Fibroblast of peridontal ligament (primary cell): ENCODE measurements at regions not wholly inside any gene's neighbourhood (a gene's known extent, or its start where the extent isn't known, plus 50 kb on each side); places are given as distances from the start of the nearest gene placed in this dataset.

Source experiments
- DNase-seq: peaks from one replicate; pipeline ENCODE4 v3.0.0-alpha.2; 2010; ENCODE audit errors: extremely low read depth

DNA sequence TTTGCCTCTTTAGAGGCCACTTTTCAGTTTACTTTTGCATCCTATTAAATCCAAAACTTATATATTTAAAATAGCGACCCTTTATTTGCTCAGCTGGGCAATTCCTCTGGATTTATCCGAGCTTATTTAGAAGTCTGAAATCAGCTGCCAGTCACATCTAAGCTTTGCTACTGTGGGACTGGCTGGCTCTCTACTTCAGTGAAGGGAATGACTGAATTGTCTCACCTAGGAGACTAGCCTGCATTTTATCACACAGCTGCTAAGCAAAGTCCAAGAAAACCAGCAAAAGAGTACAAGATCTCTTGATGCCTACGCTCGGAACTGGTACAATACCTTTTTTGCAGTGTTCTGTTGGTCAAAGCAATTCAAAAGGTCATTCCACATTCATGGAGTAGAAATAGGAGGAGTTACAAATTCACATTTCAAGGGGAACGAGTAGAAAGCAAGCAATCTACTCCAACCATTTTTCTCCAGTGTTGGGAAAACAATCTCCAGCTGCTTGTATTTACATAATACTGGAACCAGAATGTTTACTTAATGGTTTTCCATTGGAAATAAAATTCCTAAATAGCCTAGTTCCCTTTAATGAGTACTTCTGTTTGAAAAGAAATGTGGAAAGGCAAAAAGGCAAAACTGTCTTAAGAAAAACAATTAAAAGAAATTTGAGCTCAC is 160.2 kb downstream of the MAGEB5 start:
- DNase-seq = no peak

DNA sequence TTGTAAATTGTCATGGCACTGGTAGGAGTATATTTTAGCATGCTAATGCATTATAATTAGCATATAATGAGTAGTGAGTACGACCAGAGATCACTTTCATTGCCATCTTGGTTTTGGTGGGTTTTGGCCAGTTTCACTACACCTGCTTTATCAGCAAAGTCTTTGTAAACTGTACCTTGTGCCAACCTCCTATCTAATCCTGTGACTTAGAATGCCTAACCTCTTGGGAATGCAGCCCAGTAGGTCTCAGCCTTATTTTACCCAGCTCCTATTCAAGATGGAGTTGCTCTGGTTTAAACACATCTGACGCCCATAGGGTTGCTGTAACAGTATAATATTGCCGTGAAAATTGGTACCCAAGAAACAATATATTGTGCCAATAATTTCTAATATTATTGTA is 159.4 kb downstream of the MAGEB5 start:
- no peak for DNase-seq

DNA sequence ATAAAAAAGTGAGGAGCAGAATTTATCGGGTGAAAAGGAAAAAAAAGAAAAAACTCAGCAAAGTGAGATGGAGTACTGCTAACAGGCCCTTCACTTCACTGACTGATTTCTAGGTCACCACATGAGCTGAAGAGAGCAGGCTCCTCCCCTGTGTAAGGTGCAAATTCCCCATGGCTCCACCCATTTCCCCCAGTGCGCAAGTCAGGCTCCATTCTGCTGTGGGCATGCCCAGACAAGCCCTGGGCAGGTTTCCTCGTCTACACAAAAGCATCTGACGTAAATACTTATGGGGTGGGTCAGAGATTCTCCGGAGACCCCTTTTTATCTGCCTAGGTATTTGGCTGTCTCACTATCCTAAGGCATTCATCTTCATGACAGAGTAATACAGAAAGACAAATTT is 157.9 kb downstream of the MAGEB5 start:
- no peak for DNase-seq

DNA sequence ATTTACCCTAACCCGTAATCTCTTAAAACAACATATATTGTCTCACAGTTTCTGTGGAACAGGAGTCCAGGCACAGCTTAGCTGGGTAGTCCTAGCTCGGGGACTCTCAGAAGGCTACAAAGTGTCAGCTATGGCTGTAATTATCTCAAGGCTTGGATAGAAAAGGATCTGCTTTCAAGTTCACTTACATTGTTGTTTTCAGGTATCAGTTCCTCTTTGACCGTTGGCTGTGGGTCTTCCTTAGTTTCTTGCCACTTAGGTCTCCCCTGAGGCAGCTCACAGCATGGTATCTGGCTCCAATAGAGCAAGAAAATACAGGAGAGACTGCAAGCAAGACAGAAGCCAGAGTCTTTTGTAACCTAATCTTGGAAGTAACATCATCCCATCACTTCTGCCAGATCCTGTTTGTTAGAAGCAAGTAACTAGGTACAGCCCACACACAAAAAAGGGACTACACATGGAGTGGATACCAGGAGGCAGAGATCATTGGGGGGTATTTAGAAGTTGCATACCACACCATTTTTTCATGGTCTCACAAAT is 137.0 kb downstream of the MAGEB5 start:
- no peak for DNase-seq

DNA sequence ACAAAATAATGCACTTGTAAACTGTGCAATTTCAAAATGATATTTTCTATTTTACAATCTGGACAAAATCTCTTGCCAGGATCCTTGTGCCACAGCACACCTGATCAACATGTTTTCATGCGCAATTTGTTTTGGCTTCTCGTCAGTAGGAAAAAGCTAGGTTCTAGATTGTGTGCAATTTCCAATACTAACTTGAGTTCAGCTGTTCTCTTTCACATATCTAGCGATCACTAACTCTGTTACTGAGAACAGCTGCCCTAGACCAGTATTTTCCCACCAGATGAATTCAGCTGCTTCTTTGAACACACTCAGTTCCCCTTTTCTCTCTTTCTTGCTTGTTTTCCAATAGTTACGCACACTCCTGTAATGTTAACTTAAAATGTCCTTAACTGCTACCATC is 131.2 kb downstream of the MAGEB5 start:
- no peak for DNase-seq

DNA sequence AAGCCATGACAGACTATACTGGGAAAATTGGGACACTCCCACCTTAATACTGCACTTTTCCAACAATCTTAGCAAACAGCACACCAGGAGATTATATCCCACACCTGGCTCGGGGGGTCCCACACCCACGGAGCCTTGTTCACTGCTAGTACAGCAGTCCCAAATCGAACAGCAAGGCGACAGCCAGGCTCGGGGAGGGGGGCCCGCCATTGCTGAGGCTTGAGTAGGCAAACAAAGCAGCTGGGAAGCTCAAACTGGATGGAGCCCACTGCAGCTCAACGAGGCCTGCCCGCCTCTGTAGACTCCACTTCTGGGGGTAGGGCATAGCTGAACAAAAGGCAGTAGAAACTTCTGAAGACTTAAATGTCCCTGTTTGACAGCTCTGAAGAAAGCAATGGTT is 118.3 kb downstream of the MAGEB5 start:
- no peak for DNase-seq

DNA sequence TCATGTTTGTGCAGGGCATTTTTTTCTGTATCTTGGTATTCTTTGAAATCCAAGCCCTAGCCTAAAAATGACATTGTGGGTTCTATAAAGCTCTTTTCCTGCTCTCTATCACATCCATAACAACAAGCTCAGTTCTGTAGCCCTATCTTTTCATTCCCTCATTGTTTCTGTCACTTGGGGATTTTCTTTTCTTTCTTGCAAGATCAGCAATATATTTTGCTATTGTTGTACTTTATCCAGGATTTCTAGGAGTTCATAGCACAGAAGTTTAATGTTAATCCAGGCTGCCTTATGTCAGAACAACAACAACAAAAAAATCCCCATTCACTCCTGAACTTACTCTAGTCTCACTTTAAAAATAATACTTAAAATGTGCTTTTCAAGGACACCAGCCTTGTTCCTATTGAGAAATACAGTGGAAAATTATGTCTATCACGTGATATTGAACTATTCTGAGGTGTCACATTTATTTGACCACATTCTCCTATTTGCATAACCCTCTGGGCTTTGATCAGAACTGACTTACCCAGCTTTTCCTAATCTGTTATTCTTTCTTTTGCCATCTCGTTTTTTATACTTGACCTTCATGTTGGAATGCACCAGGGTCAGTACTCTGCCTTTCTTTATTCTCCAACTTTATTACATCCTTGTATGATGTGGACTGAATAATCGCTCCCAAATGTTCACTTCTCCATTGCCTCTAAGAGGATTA is 112.8 kb downstream of the MAGEB5 start:
- DNase-seq = no peak

DNA sequence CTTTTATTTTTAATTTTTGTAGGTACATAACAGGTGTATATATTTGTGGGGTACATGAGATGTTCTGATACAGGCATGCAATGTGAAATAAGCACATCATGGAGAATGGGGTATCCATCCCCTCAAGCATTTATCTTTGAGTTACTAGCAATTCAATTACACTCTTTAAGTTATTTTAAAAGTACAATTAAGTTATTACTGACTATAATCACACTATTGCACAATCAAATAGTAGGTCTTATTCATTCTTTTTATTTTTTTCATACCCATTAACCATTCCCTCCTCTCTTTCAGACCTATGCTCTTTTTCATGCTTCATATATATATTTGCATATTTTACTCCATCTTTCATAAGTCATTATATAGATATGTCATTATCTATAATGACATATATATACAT is 93.3 kb downstream of the MAGEB5 start:
- DNase-seq = no peak

DNA sequence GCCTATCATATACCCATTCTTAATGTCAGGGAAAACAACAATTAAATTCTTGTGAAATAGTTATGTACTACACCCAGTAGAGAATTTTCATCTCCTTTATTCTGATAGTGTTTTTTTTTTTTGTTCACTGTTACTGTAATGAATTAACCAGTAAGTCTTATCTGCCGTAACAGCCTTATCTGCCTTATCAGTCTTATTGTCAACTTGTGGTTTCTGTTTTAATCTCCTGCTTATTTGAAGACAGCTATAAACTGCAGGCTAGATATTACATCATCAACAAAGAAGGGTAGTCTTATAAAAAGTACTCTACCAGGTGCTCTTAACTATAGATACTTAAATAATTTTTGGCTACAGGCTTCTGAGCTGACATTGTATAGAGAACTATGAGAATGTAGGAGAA is 79.5 kb downstream of the MAGEB5 start:
- DNase-seq = no peak

DNA sequence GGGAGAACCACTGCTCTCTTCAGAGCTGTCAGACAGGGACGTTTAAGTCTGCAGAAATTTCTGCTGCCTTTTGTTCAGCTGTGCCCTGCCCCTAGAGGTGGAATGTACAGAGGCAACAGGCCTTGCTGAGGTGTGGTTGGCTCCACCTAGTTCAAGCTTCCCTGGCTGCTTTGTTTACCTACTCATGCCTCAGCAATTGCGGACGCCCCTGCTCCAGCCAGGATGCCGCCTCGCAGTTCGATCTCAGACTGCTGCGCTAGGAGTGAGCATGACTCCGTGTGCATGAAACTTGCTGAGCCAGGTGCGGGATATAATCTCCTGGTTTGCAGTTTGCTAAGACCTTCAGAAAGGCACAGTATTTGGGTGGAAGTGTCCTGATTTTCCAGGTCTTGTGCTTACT is 70.9 kb downstream of the MAGEB5 start:
- no peak for DNase-seq
